HepG2 (cell line): ENCODE measurements at regions not wholly inside any gene's neighbourhood (a gene's known extent, or its start where the extent isn't known, plus 50 kb on each side); places are given as distances from the start of the nearest gene placed in this dataset.

Experiments used
- BHLHE40 ChIP-seq: IDR thresholded peaks from 2 replicates; pipeline ENCODE4 v1.6.1; 2011; ENCODE audit warnings: low read length, improper control_type of control experiment
- CENPX ChIP-seq: sonication (generic); formaldehyde crosslinking; IDR thresholded peaks from 2 replicates; pipeline ENCODE4 v1.9.0; 2021; ENCODE audit warnings: mild to moderate bottlenecking, missing genetic modification reagents, moderate library complexity
- DNMT1 ChIP-seq: sonication (generic); formaldehyde crosslinking; IDR thresholded peaks from 2 replicates; pipeline ENCODE4 v1.5.1; 2020; ENCODE audit warnings: mild to moderate bottlenecking, missing genetic modification reagents
- DPF2 ChIP-seq: sonication (generic); formaldehyde crosslinking; IDR thresholded peaks from 2 replicates; pipeline ENCODE4 v1.4.0; 2020; ENCODE audit warnings: mild to moderate bottlenecking, low read depth, missing genetic modification reagents, borderline replicate concordance
- GTF2F1 ChIP-seq: fragments of 150-350 bp; IDR thresholded peaks from 2 replicates; pipeline ENCODE4 v1.6.1; 2014; ENCODE audit warnings: low read length
- GTF3A ChIP-seq: sonication (generic); formaldehyde crosslinking; conservative IDR thresholded peaks from 2 replicates; pipeline ENCODE4 v1.4.0; 2020; ENCODE audit warnings: mild to moderate bottlenecking, missing genetic modification reagents
- HDAC1 ChIP-seq: sonication (generic); formaldehyde crosslinking; IDR thresholded peaks from 2 replicates; pipeline ENCODE4 v1.5.1; 2020; ENCODE audit warnings: mild to moderate bottlenecking, missing genetic modification reagents
- HIVEP1 ChIP-seq: sonication (generic); formaldehyde crosslinking; IDR thresholded peaks from 2 replicates; pipeline ENCODE4 v1.4.0; 2020; ENCODE audit warnings: mild to moderate bottlenecking, missing genetic modification reagents
- KLF12 ChIP-seq: sonication (generic); formaldehyde crosslinking; IDR thresholded peaks from 2 replicates; pipeline ENCODE4 v1.4.0; 2020; ENCODE audit warnings: missing genetic modification reagents, borderline replicate concordance
- KLF15 ChIP-seq: sonication (generic); formaldehyde crosslinking; IDR thresholded peaks from 2 replicates; pipeline ENCODE4 v1.8.1; 2023; ENCODE audit warnings: borderline replicate concordance, mild to moderate bottlenecking, inconsistent platforms, missing genetic modification reagents, mixed read lengths
- MIXL1 ChIP-seq: IDR thresholded peaks from 2 replicates; pipeline ENCODE4 v1.6.1; 2016
- NFE2L2 ChIP-seq: fragments of 150-350 bp; IDR thresholded peaks from 2 replicates; pipeline ENCODE4 v1.6.1; 2014; ENCODE audit warnings: low read length
- POLR2AphosphoS2 ChIP-seq: IDR thresholded peaks from 2 replicates; pipeline ENCODE4 v1.6.1; 2011; ENCODE audit warnings: low read depth, low read length, improper control_type of control experiment
- SIX1 ChIP-seq: sonication (generic); formaldehyde crosslinking; IDR thresholded peaks from 2 replicates; pipeline ENCODE4 v1.4.0; 2020; ENCODE audit warnings: missing genetic modification reagents, borderline replicate concordance
- TBP ChIP-seq: sonication (generic); formaldehyde crosslinking; IDR thresholded peaks from 2 replicates; pipeline ENCODE4 v1.5.0; 2020; ENCODE audit warnings: missing genetic modification reagents
- ZKSCAN5 ChIP-seq: sonication (generic); formaldehyde crosslinking; IDR thresholded peaks from 2 replicates; pipeline ENCODE4 v1.5.1; 2020; ENCODE audit warnings: mild to moderate bottlenecking, missing genetic modification reagents
- ZNF136 ChIP-seq: sonication (generic); formaldehyde crosslinking; IDR thresholded peaks from 2 replicates; pipeline ENCODE4 v1.8.1; 2022; ENCODE audit warnings: low read depth, mild to moderate bottlenecking, moderate library complexity, missing genetic modification reagents
- ZNF205 ChIP-seq: IDR thresholded peaks from 2 replicates; pipeline ENCODE4 v1.6.1; 2018; ENCODE audit warnings: missing biosample characterization, missing genetic modification reagents
- ZNF282 ChIP-seq: fragments of 450-650 bp; IDR thresholded peaks from 2 replicates; pipeline ENCODE4 v1.6.1; 2018; ENCODE audit not compliant: partially characterized antibody
- ZNF362 ChIP-seq: sonication (generic); formaldehyde crosslinking; IDR thresholded peaks from 2 replicates; pipeline ENCODE4 v1.4.0; 2020; ENCODE audit warnings: missing genetic modification reagents, mild to moderate bottlenecking, borderline replicate concordance
- ZNF552 ChIP-seq: sonication (generic); formaldehyde crosslinking; IDR thresholded peaks from 2 replicates; pipeline ENCODE4 v1.9.0; 2022; ENCODE audit warnings: missing genetic modification reagents, mild to moderate bottlenecking, borderline replicate concordance
- ZNF609 ChIP-seq: sonication (generic); formaldehyde crosslinking; IDR thresholded peaks from 2 replicates; pipeline ENCODE4 v1.4.0; 2020; ENCODE audit warnings: mild to moderate bottlenecking, missing genetic modification reagents, borderline replicate concordance
- TF ChIP-seq, protein P1 (sequence below): sonication (generic); formaldehyde crosslinking; IDR thresholded peaks from 2 replicates; pipeline ENCODE4 v1.4.0; 2020; ENCODE audit warnings: missing genetic modification reagents

- peak; percentile 78; the same call in 1 of the 2 replicates for TF ChIP-seq ZNF609
- no peak for TF ChIP-seq NFE2L2
- no peak for TF ChIP-seq ZNF552 (CRISPR knock-in tag)
- no peak for TF ChIP-seq ZKSCAN5
- TF ChIP-seq DNMT1 (CRISPR knock-in tag): no peak
- no peak for TF ChIP-seq TBP (CRISPR knock-in tag)
- TF ChIP-seq MIXL1 (CRISPR knock-in tag): peak; percentile 71; the same call in 1 of the 2 replicates
- TF ChIP-seq POLR2AphosphoS2: no peak
- no peak for TF ChIP-seq HIVEP1 (CRISPR knock-in tag)
- no peak for TF ChIP-seq BHLHE40
- no peak for TF ChIP-seq KLF12 (CRISPR knock-in tag)
- TF ChIP-seq ZNF282: no peak
- no peak for TF ChIP-seq CENPX (CRISPR knock-in tag)
- peak; percentile 76; the same call in 1 of the 2 replicates for TF ChIP-seq ZNF362 (CRISPR knock-in tag)
- TF ChIP-seq HDAC1 (CRISPR knock-in tag): peak; percentile 63
- TF ChIP-seq KLF15 (CRISPR knock-in tag): no peak
- peak; percentile 48; the same call in 1 of the 2 replicates for TF ChIP-seq SIX1 (CRISPR knock-in tag)
- no peak for TF ChIP-seq ZNF136 (CRISPR knock-in tag)
- TF ChIP-seq, protein P1, sequence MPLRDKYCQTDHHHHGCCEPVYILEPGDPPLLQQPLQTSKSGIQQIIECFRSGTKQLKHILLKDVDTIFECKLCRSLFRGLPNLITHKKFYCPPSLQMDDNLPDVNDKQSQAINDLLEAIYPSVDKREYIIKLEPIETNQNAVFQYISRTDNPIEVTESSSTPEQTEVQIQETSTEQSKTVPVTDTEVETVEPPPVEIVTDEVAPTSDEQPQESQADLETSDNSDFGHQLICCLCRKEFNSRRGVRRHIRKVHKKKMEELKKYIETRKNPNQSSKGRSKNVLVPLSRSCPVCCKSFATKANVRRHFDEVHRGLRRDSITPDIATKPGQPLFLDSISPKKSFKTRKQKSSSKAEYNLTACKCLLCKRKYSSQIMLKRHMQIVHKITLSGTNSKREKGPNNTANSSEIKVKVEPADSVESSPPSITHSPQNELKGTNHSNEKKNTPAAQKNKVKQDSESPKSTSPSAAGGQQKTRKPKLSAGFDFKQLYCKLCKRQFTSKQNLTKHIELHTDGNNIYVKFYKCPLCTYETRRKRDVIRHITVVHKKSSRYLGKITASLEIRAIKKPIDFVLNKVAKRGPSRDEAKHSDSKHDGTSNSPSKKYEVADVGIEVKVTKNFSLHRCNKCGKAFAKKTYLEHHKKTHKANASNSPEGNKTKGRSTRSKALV (CRISPR knock-in tag): no peak; the same call in 1 of the 2 replicates
- no peak for TF ChIP-seq ZNF205 (CRISPR knock-in tag)
- TF ChIP-seq GTF3A (CRISPR knock-in tag): no peak
- no peak for TF ChIP-seq GTF2F1
- peak; percentile 62 for TF ChIP-seq DPF2
Measured at GRCh38 chr6:140380427-140381218, 1006.2 kb upstream of the CITED2 start (continued).
